GM12878 (cell line): ENCODE measurements at regions not wholly inside any gene's neighbourhood (a gene's known extent, or its start where the extent isn't known, plus 50 kb on each side); places are given as distances from the start of the nearest gene placed in this dataset.

ENCODE experiments used
- ATAC-seq: fragments of 200-7000 bp; cut with Tn5 transposase; 3 replicates; pipeline ENCODE4 v1.9.1; 2020; ENCODE audit warnings: mild to moderate bottlenecking, moderate library complexity
- BruUV-seq: library from RNA; stranded (reverse); fragments of 400-500 nt; replicated peaks from 2 replicates; lab custom pipeline; 2021; lab: Mats Ljungman, UMichigan
- CTCF ChIA-PET: fragments of 300-600 bp; sonication (Branson Sonifier 250); formaldehyde crosslinking; extraction: SDS; loops from one replicate; lab custom pipeline; 2021; ENCODE audit warnings: inconsistent platforms; lab: Yijun Ruan, JAX
- POLR2A ChIA-PET: fragments of 350-600 bp; formaldehyde crosslinking; extraction: SDS; loops from one replicate; lab custom pipeline; 2021; ENCODE audit warnings: inconsistent platforms; lab: Charles Lee
- RAD21 ChIA-PET: fragments of 300-600 bp; sonication (Branson Sonifier 250); formaldehyde crosslinking; loops from one replicate; lab custom pipeline; 2023; ENCODE audit warnings: antibody characterized with exemption; ENCODE audit not compliant: unreplicated experiment; lab: Charles Lee
- SMC1A ChIA-PET: fragments of 300-600 bp; sonication (Branson Sonifier 250); formaldehyde crosslinking; loops from one replicate; lab custom pipeline; 2023; ENCODE audit not compliant: unreplicated experiment, uncharacterized antibody; lab: Charles Lee
- DNase-seq: peaks from one replicate; pipeline ENCODE4 v3.0.0-alpha.2; 2011; ENCODE audit warnings: low read depth, low spot score
- FAIRE-seq: peaks from 3 replicates; lab custom pipeline; 2011; peaks lifted over from hg19 to GRCh38; lab: Jason Lieb, UNC
- H2AFZ ChIP-seq: 2 replicates; pipeline ENCODE4 v1.6.0; 2011; ENCODE audit warnings: low read depth, low read length, control low read depth; ENCODE audit not compliant: control insufficient read depth
- H3K27ac ChIP-seq: 2 replicates; pipeline ENCODE4 v1.5.1; 2011; ENCODE audit warnings: control low read depth; ENCODE audit not compliant: control insufficient read depth, insufficient read depth
- H3K27me3 ChIP-seq, 2 experiments: replicated peaks in 1 of 2; 2 replicates each; pipeline versions ENCODE4 v1.6.0 to v1.6.1; 2011; ENCODE audit warnings: low read length in 1 of 2; ENCODE audit not compliant: control insufficient read depth in 2 of 2, insufficient read depth in 2 of 2
- H3K36me3 ChIP-seq, 2 experiments: 2 replicates each; pipeline ENCODE4 v1.5.1; 2011; ENCODE audit warnings: low read length in 1 of 2; ENCODE audit not compliant: control insufficient read depth in 2 of 2, insufficient read depth in 2 of 2
- H3K4me1 ChIP-seq: 2 replicates; pipeline ENCODE4 v1.6.1; 2011; ENCODE audit warnings: mild to moderate bottlenecking, low read length, moderate library complexity, mixed read lengths; ENCODE audit not compliant: control insufficient read depth, insufficient read depth
- H3K4me2 ChIP-seq: 2 replicates; pipeline ENCODE4 v1.6.0; 2011; ENCODE audit warnings: control low read depth; ENCODE audit not compliant: control insufficient read depth, insufficient read depth
- H3K4me3 ChIP-seq: fragments of 200-600 bp; sonication (generic); 2 replicates; pipeline ENCODE4 v1.5.1; 2016
- H3K79me2 ChIP-seq: 2 replicates; pipeline ENCODE4 v1.6.0; 2011; ENCODE audit warnings: low read length; ENCODE audit not compliant: control insufficient read depth, insufficient read depth
- H3K9ac ChIP-seq: 2 replicates; pipeline ENCODE4 v1.8.0; 2011; ENCODE audit warnings: low read length, control low read depth, mixed read lengths; ENCODE audit not compliant: control insufficient read depth, insufficient read depth
- H3K9me3 ChIP-seq: replicated peaks from 3 replicates; pipeline ENCODE4 v1.5.1; 2011; ENCODE audit warnings: mild to moderate bottlenecking, low read length; ENCODE audit not compliant: control insufficient read depth, insufficient read depth
- H4K20me1 ChIP-seq: 2 replicates; pipeline ENCODE4 v1.6.0; 2011; ENCODE audit not compliant: control insufficient read depth, insufficient read depth
- BCL3 ChIP-seq: IDR thresholded peaks from 2 replicates; pipeline ENCODE4 v1.6.1; 2011; ENCODE audit warnings: borderline replicate concordance, low read depth, mild to moderate bottlenecking, moderate library complexity, low read length; ENCODE audit not compliant: insufficient read depth, poor library complexity, severe bottlenecking
- DPF2 ChIP-seq: fragments of 450-650 bp; IDR thresholded peaks from 2 replicates; pipeline ENCODE4 v1.6.1; 2017; ENCODE audit warnings: mild to moderate bottlenecking
- EGR1 ChIP-seq, 2 experiments: IDR thresholded peaks; 1 replicate in 1 of 2; 2 replicates in 1 of 2; pipeline ENCODE4 v1.6.1; 2011 to 2012; ENCODE audit warnings: low read depth in 2 of 2, low read length in 2 of 2, borderline replicate concordance in 1 of 2, mild to moderate bottlenecking in 1 of 2, moderate library complexity in 1 of 2
- HDGF ChIP-seq: fragments of 450-650 bp; IDR thresholded peaks from 2 replicates; pipeline ENCODE4 v1.6.1; 2016; ENCODE audit warnings: antibody characterized with exemption
- IKZF1 ChIP-seq: fragments of 450-650 bp; conservative IDR thresholded peaks from 2 replicates; pipeline ENCODE4 v1.6.1; 2017; ENCODE audit warnings: antibody characterized with exemption, mild to moderate bottlenecking
- LARP7 ChIP-seq: fragments of 450-650 bp; IDR thresholded peaks from 2 replicates; pipeline ENCODE4 v1.6.1; 2017; ENCODE audit warnings: mild to moderate bottlenecking
- MTA2 ChIP-seq: fragments of 450-650 bp; IDR thresholded peaks from 2 replicates; pipeline ENCODE4 v1.6.1; 2016; ENCODE audit warnings: low read depth, mild to moderate bottlenecking, moderate library complexity
- NFYA ChIP-seq: IDR thresholded peaks from 2 replicates; pipeline ENCODE4 v1.6.1; 2011; ENCODE audit warnings: low read depth, mild to moderate bottlenecking, low read length, improper control_type of control experiment, borderline replicate concordance
- NR2C1 ChIP-seq: fragments of 450-650 bp; IDR thresholded peaks from 2 replicates; pipeline ENCODE4 v1.6.1; 2017; ENCODE audit warnings: antibody characterized with exemption, mild to moderate bottlenecking, moderate library complexity
- NRF1 ChIP-seq: conservative IDR thresholded peaks from 2 replicates; pipeline ENCODE4 v1.6.1; 2011; ENCODE audit warnings: mild to moderate bottlenecking, low read depth, low read length, improper control_type of control experiment
- SREBF1 ChIP-seq: IDR thresholded peaks from 2 replicates; pipeline ENCODE4 v1.6.1; 2012; ENCODE audit warnings: mild to moderate bottlenecking, low read length
- SUPT20H ChIP-seq: IDR thresholded peaks from 2 replicates; pipeline ENCODE4 v1.6.1; 2011; ENCODE audit warnings: low read depth, mild to moderate bottlenecking, low read length, moderate library complexity, borderline replicate concordance; ENCODE audit not compliant: control insufficient read depth
- SUZ12 ChIP-seq: fragments of 200-600 bp; sonication (generic); IDR thresholded peaks from one replicate; pipeline ENCODE4 v1.6.1; 2018; ENCODE audit warnings: antibody characterized with exemption, mild to moderate bottlenecking; ENCODE audit not compliant: unreplicated experiment
- TAF1 ChIP-seq: IDR thresholded peaks from 2 replicates; pipeline ENCODE4 v1.6.1; 2011; ENCODE audit warnings: mild to moderate bottlenecking, low read depth, low read length, borderline replicate concordance
- WRNIP1 ChIP-seq: IDR thresholded peaks from 2 replicates; pipeline ENCODE4 v1.6.1; 2011; ENCODE audit warnings: low read depth, low read length, improper control_type of control experiment, borderline replicate concordance
- WGBS: methylation state at CpG from one replicate; pipeline ENCODE4 v1.1.6; 2016; ENCODE audit warnings: low lambda C conversion rate; ENCODE audit not compliant: insufficient replicate concordance, insufficient coverage; ENCODE audit errors: missing lambda C conversion rate; 5-methylcytosine and 5-hydroxymethylcytosine counted together
- in situ Hi-C: fragments of 300-500 bp; cut with MboI; formaldehyde crosslinking; loops from 9 replicates; pipeline ENCODE4 v1.14.3; 2018; ENCODE audit warnings: mixed read lengths
- intact Hi-C: fragments of 100-400 bp; cut with micrococcal nuclease; formaldehyde crosslinking; loops from one replicate; pipeline ENCODE4 v1.14.2; 2022; ENCODE audit not compliant: unreplicated experiment
- TF ChIP-seq, protein P1 (sequence below): fragments of 450-650 bp; conservative IDR thresholded peaks from 2 replicates; pipeline ENCODE4 v1.6.1; 2017; ENCODE audit warnings: mild to moderate bottlenecking, moderate library complexity

DNA sequence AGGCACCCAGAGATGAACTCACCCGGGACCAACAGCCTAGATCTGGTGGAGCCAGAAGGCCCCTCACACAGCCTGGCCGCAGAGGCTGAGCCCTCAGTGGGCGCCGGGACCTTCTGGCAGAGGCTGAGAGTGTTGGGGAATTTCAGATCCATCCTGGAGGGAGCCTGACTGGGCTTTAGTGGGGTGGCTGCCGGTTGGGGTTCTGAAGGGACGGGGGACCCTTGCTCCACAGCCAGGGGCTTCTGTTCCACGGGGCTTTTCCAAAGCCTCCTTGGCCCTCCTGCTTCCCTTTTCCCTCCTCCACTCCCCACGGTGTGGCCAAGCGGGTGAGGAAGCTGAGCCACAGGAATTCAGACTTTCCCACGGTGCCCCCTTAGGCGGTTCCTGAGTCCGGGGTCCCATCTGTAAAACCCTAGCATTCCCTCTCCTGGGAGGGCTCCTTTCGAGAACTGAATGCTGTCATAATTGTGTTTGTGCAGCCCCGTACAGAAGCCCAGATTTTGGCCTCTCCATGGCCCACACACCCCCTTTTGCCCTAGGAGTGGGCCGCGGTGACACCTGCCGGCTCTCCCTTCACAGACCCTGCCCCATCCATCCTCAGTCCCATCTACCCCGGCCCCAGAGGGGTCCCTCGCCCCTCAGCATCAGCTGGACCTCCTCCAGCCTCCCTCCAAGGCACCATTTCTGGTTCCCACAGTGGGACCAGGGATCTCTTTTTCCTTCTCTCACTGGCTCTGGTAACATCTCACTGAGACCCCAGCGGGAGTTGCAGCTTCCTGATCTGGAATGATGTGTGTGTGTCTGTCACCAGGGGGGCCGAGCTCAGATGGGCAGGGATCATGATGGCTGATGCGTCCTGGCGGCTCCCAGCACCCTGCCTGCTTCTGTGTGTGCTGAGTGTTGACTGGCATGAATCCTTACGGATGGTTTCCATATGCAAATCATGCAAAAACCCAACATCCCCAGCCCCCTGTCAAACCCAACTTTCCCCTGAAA is 1048.4 kb downstream of the TBC1D22A start (continued):
- TF ChIP-seq BCL3 (no peak), SUZ12 (no peak), WRNIP1 (no peak)
- TF ChIP-seq, all 136 proteins: peak for 0

DNA sequence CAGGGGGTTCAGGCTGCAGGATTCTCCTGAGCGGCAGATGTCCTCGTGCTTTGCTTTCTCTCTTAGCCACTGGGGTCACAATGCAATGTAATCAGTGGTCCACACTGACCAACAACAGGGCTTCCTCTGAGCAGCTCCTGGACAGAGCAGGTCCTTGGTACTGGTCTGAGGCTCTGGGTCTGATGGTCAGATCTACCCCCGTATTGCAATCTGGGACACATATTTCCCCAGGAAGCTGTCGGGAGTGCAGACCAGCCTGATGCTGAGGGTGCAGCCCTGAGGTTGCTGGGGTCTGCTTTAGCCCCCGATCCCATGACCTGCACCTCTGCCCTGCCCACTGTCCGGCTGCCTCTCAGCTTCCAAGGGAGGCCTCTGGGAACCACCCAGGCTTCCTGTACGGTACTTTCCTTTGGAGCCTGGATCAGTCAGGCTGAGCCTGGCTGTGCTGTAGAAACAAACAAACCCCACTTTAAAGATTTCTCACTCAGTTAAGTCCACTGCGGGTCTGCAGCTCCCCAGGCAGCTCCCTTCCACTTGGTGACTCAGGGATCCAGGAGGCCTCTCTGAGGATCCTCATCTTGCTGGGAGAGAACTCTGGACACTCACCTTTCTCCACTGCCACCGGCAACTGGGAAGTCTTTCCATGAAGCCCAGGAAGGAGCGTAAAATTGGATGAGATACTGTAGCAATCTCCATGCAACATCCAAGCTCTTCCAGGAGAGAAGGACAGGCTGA is 1046.6 kb downstream of the TBC1D22A start:
- DNase-seq (no peak), FAIRE-seq (no peak), ATAC-seq (no peak)
- 58% methylated on average over 10 of the region's 10 CpGs for WGBS
- Histone ChIP-seq H3K4me3 (no peak overlapping the region), H3K4me2 (no peak overlapping the region), H3K36me3 (no peaks in the 10 kb centered on the region), H3K9ac (no peak overlapping the region), H2AFZ (no peak overlapping the region), H3K4me1 (no peaks in the 10 kb centered on the region), H3K79me2 (no peaks in the 10 kb centered on the region), H4K20me1 (no peaks in the 10 kb centered on the region), H3K27ac (no peak overlapping the region), H3K27me3 (no peaks in the 10 kb centered on the region), H3K9me3 (no peaks in the 10 kb centered on the region; the same call in 2 of the 3 replicates)
- CTCF ChIA-PET, result no interaction called here
- intact Hi-C loops (no loop called here), in situ Hi-C loops (no loop called here)
- no TSS peak for BruUV-seq
- POLR2A ChIA-PET, result no interaction called here
- SMC1A ChIA-PET, result no interaction called here
- RAD21 ChIA-PET, result no interaction called here
- TF ChIP-seq DPF2 (no peak), SREBF1 (no peak), NR2C1 (no peak), LARP7 (no peak), SUPT20H (no peak), IKZF1 (no peak), NFYA (no peak), NRF1 (no peak), MTA2 (no peak), WRNIP1 (no peak), TAF1 (no peak), EGR1 (IDR thresholded peaks at IDR 0.05; ENCODE audit: borderline replicate concordance in 1 of 2, low read depth in 2 of 2, low read length in 2 of 2) (no peak), HDGF (no peak)
- TF ChIP-seq, protein P1, sequence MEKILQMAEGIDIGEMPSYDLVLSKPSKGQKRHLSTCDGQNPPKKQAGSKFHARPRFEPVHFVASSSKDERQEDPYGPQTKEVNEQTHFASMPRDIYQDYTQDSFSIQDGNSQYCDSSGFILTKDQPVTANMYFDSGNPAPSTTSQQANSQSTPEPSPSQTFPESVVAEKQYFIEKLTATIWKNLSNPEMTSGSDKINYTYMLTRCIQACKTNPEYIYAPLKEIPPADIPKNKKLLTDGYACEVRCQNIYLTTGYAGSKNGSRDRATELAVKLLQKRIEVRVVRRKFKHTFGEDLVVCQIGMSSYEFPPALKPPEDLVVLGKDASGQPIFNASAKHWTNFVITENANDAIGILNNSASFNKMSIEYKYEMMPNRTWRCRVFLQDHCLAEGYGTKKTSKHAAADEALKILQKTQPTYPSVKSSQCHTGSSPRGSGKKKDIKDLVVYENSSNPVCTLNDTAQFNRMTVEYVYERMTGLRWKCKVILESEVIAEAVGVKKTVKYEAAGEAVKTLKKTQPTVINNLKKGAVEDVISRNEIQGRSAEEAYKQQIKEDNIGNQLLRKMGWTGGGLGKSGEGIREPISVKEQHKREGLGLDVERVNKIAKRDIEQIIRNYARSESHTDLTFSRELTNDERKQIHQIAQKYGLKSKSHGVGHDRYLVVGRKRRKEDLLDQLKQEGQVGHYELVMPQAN, result no peak
